Activated B cell treated with CpG ODN at 0.5 μM for 24 hours (primary cell): ENCODE measurements at regions not wholly inside any gene's neighbourhood (a gene's known extent, or its start where the extent isn't known, plus 50 kb on each side); places are given as distances from the start of the nearest gene placed in this dataset.

Experiments
- ATAC-seq: fragments of 200-7000 bp; cut with Tn5 transposase; one replicate; pipeline ENCODE4 v1.10.0; 2021; ENCODE audit warnings: low read depth, mild to moderate bottlenecking, moderate library complexity
- CTCF ChIA-PET: fragments of 350-600 bp; sonication (Branson Sonifier 250); formaldehyde crosslinking; loops from one replicate; lab custom pipeline; 2021; ENCODE audit warnings: antibody characterized with exemption; lab: Charles Lee
- POLR2A ChIA-PET: fragments of 350-600 bp; sonication (Branson Sonifier 250); formaldehyde crosslinking; loops from one replicate; lab custom pipeline; 2021; ENCODE audit warnings: antibody characterized with exemption; lab: Charles Lee
- DNase-seq: peaks from one replicate; pipeline ENCODE4 v3.0.0; 2022
- H3K27ac Mint-ChIP-seq: one replicate; pipeline ENCODE4 v1.8.0; 2020; ENCODE audit warnings: mixed read lengths
- H3K27me3 Mint-ChIP-seq: one replicate; pipeline ENCODE4 v1.8.0; 2021; ENCODE audit warnings: mixed read lengths
- H3K36me3 Mint-ChIP-seq: one replicate; pipeline ENCODE4 v1.8.0; 2021; ENCODE audit warnings: low read depth, mixed read lengths
- H3K4me1 Mint-ChIP-seq: one replicate; pipeline ENCODE4 v1.8.0; 2021; ENCODE audit warnings: mixed read lengths
- H3K4me3 Mint-ChIP-seq: one replicate; pipeline ENCODE4 v1.8.0; 2020; ENCODE audit warnings: mild to moderate bottlenecking, mixed read lengths
- H3K9me3 Mint-ChIP-seq: one replicate; pipeline ENCODE4 v1.8.0; 2020; ENCODE audit warnings: mixed read lengths
- CTCF ChIP-seq: fragments of 200-600 bp; IDR thresholded peaks from one replicate; pipeline ENCODE4 v1.8.0; 2022; ENCODE audit warnings: antibody characterized with exemption, mild to moderate bottlenecking
- intact Hi-C: fragments of 100-400 bp; cut with micrococcal nuclease; formaldehyde crosslinking; loops from one replicate; pipeline ENCODE4 v1.15.1; 2024

- no peaks in the 10 kb centered on the region for H3K4me1 Mint-ChIP-seq
- no peak overlapping the region for H3K27ac Mint-ChIP-seq
- no peak overlapping the region for H3K4me3 Mint-ChIP-seq
- TF ChIP-seq CTCF: no peak
- ATAC-seq: no peak
- H3K9me3 Mint-ChIP-seq: no peaks in the 10 kb centered on the region
- POLR2A ChIA-PET: no interaction called here
- intact Hi-C loops: no loop called here
- H3K36me3 Mint-ChIP-seq: no peaks in the 10 kb centered on the region
- H3K27me3 Mint-ChIP-seq: no peaks in the 10 kb centered on the region
- no peak for DNase-seq
- CTCF ChIA-PET: no interaction called here
These were observed 200.5 kb upstream of the KIAA1217 start for GRCh38 chr10:24008164-24009091.

- Mint-ChIP-seq H3K27me3 (no peaks in the 10 kb centered on the region), H3K27ac (no peak overlapping the region), H3K4me1 (no peaks in the 10 kb centered on the region), H3K9me3 (no peaks in the 10 kb centered on the region), H3K4me3 (no peak overlapping the region), H3K36me3 (no peaks in the 10 kb centered on the region)
- no peak for TF ChIP-seq CTCF
- ChIA-PET POLR2A (no interaction called here), CTCF (no interaction called here)
- intact Hi-C loops: no loop called here
- ATAC-seq: no peak
- no peak for DNase-seq
These were observed 199.8 kb upstream of the KIAA1217 start for GRCh38 chr10:24009115-24009514.

GRCh38 chr10:24009736-24010135 is 199.2 kb upstream of the KIAA1217 start:
- Mint-ChIP-seq H3K27ac (no peak overlapping the region), H3K9me3 (no peaks in the 10 kb centered on the region), H3K27me3 (no peaks in the 10 kb centered on the region), H3K36me3 (no peaks in the 10 kb centered on the region), H3K4me1 (no peaks in the 10 kb centered on the region), H3K4me3 (no peak overlapping the region)
- TF ChIP-seq CTCF: no peak
- ChIA-PET POLR2A (no interaction called here), CTCF (no interaction called here)
- DNase-seq: no peak
- ATAC-seq: no peak
- intact Hi-C loops: no loop called here

GRCh38 chr10:24010436-24010970 is 198.4 kb upstream of the KIAA1217 start:
- Mint-ChIP-seq H3K36me3 (no peaks in the 10 kb centered on the region), H3K4me1 (no peaks in the 10 kb centered on the region), H3K4me3 (no peak overlapping the region), H3K27ac (no peak overlapping the region), H3K27me3 (no peaks in the 10 kb centered on the region), H3K9me3 (no peaks in the 10 kb centered on the region)
- CTCF ChIA-PET: no interaction called here
- POLR2A ChIA-PET: no interaction called here
- TF ChIP-seq CTCF: no peak
- intact Hi-C loops: no loop called here
- DNase-seq (no peak), ATAC-seq (no peak)

- TF ChIP-seq CTCF: no peak
- intact Hi-C loops: no loop called here
- ChIA-PET POLR2A (no interaction called here), CTCF (no interaction called here)
- Mint-ChIP-seq H3K9me3 (no peaks in the 10 kb centered on the region), H3K27me3 (no peaks in the 10 kb centered on the region), H3K36me3 (no peaks in the 10 kb centered on the region), H3K4me1 (no peaks in the 10 kb centered on the region), H3K27ac (no peak overlapping the region), H3K4me3 (no peak overlapping the region)
- ATAC-seq (no peak), DNase-seq (no peak)
These were observed 196.6 kb upstream of the KIAA1217 start for GRCh38 chr10:24012249-24012803.
